SK-N-SH (cell line): ENCODE measurements at regions not wholly inside any gene's neighbourhood (a gene's known extent, or its start where the extent isn't known, plus 50 kb on each side); places are given as distances from the start of the nearest gene placed in this dataset.

Experiments
- CTCF ChIA-PET: fragments of 300-600, 350-600 bp; formaldehyde crosslinking; extraction: SDS; loops from one replicate; lab custom pipeline; 2021; lab: Yijun Ruan, JAX
- POLR2A ChIA-PET: fragments of 350-600 bp; sonication (Branson Sonifier 250); formaldehyde crosslinking; extraction: SDS; loops from one replicate; lab custom pipeline; 2020; ENCODE audit warnings: antibody characterized with exemption, inconsistent platforms; lab: Yijun Ruan, JAX
- DNase-seq: peaks from one replicate; pipeline ENCODE4 v3.0.0; 2012
- H2AFZ ChIP-seq: fragments of 200-600 bp; sonication (generic); 2 replicates; pipeline ENCODE4 v1.8.1; 2016; ENCODE audit warnings: antibody characterized with exemption, mild to moderate bottlenecking, low read depth
- H3F3A ChIP-seq: fragments of 200-600 bp; sonication (generic); replicated peaks from 2 replicates; pipeline ENCODE3; 2016; ENCODE audit warnings: antibody characterized with exemption, mild to moderate bottlenecking; ENCODE audit not compliant: insufficient read depth
- H3K27ac ChIP-seq, 2 experiments: fragments of 200-500 bp in 1 of 2; fragments of 200-600 bp in 1 of 2; sonication (Bioruptor generic) in 1 of 2; sonication (generic), shearing (Covaris generic) in 1 of 2; 2 replicates each; pipeline versions ENCODE4 v1.5.1 to v1.6.1; 2014 to 2016; ENCODE audit warnings: low read depth in 2 of 2, inconsistent platforms in 1 of 2, low read length in 1 of 2, mild to moderate bottlenecking in 1 of 2, mixed read lengths in 1 of 2
- H3K27me3 ChIP-seq: fragments of 200-600 bp; sonication (generic), shearing (Covaris generic); 2 replicates; pipeline ENCODE4 v1.6.1; 2016; ENCODE audit warnings: mixed run types; ENCODE audit not compliant: insufficient read depth
- H3K36me3 ChIP-seq, 2 experiments: fragments of 200-500 bp in 1 of 2; fragments of 200-600 bp in 1 of 2; sonication (Bioruptor generic) in 1 of 2; sonication (generic) in 1 of 2; replicated peaks in 1 of 2; 2 replicates each; pipeline versions ENCODE3 to v1.5.1; 2014 to 2016; ENCODE audit warnings: low read length in 1 of 2, mild to moderate bottlenecking in 1 of 2; ENCODE audit not compliant: insufficient read depth in 2 of 2, control insufficient read depth in 1 of 2
- H3K4me1 ChIP-seq, 2 experiments: fragments of 200-500 bp in 1 of 2; fragments of 200-600 bp in 1 of 2; sonication (Bioruptor generic) in 1 of 2; sonication (generic), shearing (Covaris generic) in 1 of 2; 2 replicates each; pipeline versions ENCODE4 v1.5.1 to v1.6.1; 2014 to 2016; ENCODE audit warnings: low read depth in 1 of 2, low read length in 1 of 2, mixed run types in 1 of 2; ENCODE audit not compliant: insufficient read depth in 2 of 2, control insufficient read depth in 1 of 2
- H3K4me2 ChIP-seq: fragments of 200-600 bp; sonication (generic), shearing (Covaris generic); 2 replicates; pipeline ENCODE4 v1.6.1; 2017; ENCODE audit warnings: mixed run types
- H3K4me3 ChIP-seq, 2 experiments: fragments of 200-500 bp in 1 of 2; fragments of 200-600 bp in 1 of 2; sonication (Bioruptor generic) in 1 of 2; sonication (generic), shearing (Covaris generic) in 1 of 2; 2 replicates each; pipeline versions ENCODE4 v1.5.1 to v1.8.1; 2014 to 2016; ENCODE audit warnings: low read depth in 2 of 2, inconsistent platforms in 1 of 2, low read length in 1 of 2, mild to moderate bottlenecking in 1 of 2, mixed read lengths in 1 of 2, moderate library complexity in 1 of 2
- H3K79me2 ChIP-seq: fragments of 200-600 bp; sonication (generic); 2 replicates; pipeline ENCODE4 v1.8.1; 2017; ENCODE audit warnings: mild to moderate bottlenecking; ENCODE audit not compliant: insufficient read depth
- H3K9ac ChIP-seq: fragments of 200-600 bp; sonication (generic); 2 replicates; pipeline ENCODE4 v1.6.1; 2017; ENCODE audit warnings: mixed run types
- H3K9me2 ChIP-seq: fragments of 200-600 bp; sonication (generic); 2 replicates; pipeline ENCODE4 v1.6.1; 2017; ENCODE audit warnings: mixed run types
- H3K9me3 ChIP-seq: fragments of 200-600 bp; sonication (generic); 2 replicates; pipeline ENCODE4 v1.6.1; 2017; ENCODE audit warnings: mixed run types, mild to moderate bottlenecking, moderate library complexity
- H4K20me1 ChIP-seq: fragments of 200-600 bp; sonication (generic); 2 replicates; pipeline ENCODE4 v1.6.1; 2017; ENCODE audit warnings: mild to moderate bottlenecking, mixed run types; ENCODE audit not compliant: insufficient read depth
- EP300 ChIP-seq, 2 experiments: IDR thresholded peaks; 2 replicates each; pipeline versions ENCODE4 v1.4.0 to v1.6.1; 2012; ENCODE audit warnings: borderline replicate concordance in 1 of 2, low read depth in 1 of 2, low read length in 1 of 2
- EZH2phosphoT487 ChIP-seq: fragments of 200-600 bp; sonication (generic); IDR thresholded peaks from 2 replicates; pipeline ENCODE4 v1.6.1; 2017; ENCODE audit warnings: low read depth, mixed run types, mild to moderate bottlenecking, antibody characterized with exemption, moderate library complexity, borderline replicate concordance
- FOSL2 ChIP-seq: IDR thresholded peaks from 2 replicates; pipeline ENCODE4 v1.4.0; 2012; ENCODE audit warnings: low read depth, mild to moderate bottlenecking, moderate library complexity, borderline replicate concordance
- GABPA ChIP-seq: IDR thresholded peaks from 2 replicates; pipeline ENCODE4 v1.4.0; 2012; ENCODE audit warnings: low read depth, mild to moderate bottlenecking
- JUND ChIP-seq: IDR thresholded peaks from 2 replicates; pipeline ENCODE4 v1.4.0; 2012
- NFIC ChIP-seq: IDR thresholded peaks from 2 replicates; pipeline ENCODE4 v1.4.0; 2012; ENCODE audit warnings: borderline replicate concordance
- RAD21 ChIP-seq: IDR thresholded peaks from 2 replicates; pipeline ENCODE4 v1.6.1; 2012; ENCODE audit warnings: mild to moderate bottlenecking, low read length
- RCOR1 ChIP-seq: fragments of 150-350 bp; IDR thresholded peaks from 2 replicates; pipeline ENCODE4 v1.6.1; 2017; ENCODE audit warnings: antibody characterized with exemption, low read length
- RFX5 ChIP-seq: IDR thresholded peaks from 2 replicates; pipeline ENCODE4 v1.6.1; 2012; ENCODE audit warnings: mild to moderate bottlenecking, improper control_type of control experiment, low read length
- RXRA ChIP-seq: IDR thresholded peaks from 2 replicates; pipeline ENCODE4 v1.4.0; 2012; ENCODE audit warnings: low read depth, mild to moderate bottlenecking, borderline replicate concordance
- SMC3 ChIP-seq: IDR thresholded peaks from 2 replicates; pipeline ENCODE4 v1.6.1; 2012; ENCODE audit warnings: low read depth, low read length, improper control_type of control experiment
- TAF1 ChIP-seq: IDR thresholded peaks from 2 replicates; pipeline ENCODE4 v1.6.1; 2012; ENCODE audit warnings: low read depth, mild to moderate bottlenecking, low read length, moderate library complexity, borderline replicate concordance
- WGBS: methylation state at CpG from one replicate; pipeline ENCODE4 v1.1.6; 2017; ENCODE audit warnings: low lambda C conversion rate; 5-methylcytosine and 5-hydroxymethylcytosine counted together
- TF ChIP-seq, protein P1 (sequence below): IDR thresholded peaks from 2 replicates; pipeline ENCODE4 v1.4.0; 2012; ENCODE audit warnings: low read depth, borderline replicate concordance
- TF ChIP-seq, protein P2 (sequence below): fragments of 150-350 bp; IDR thresholded peaks from 2 replicates; pipeline ENCODE4 v1.6.1; 2016; ENCODE audit warnings: mild to moderate bottlenecking, low read depth, low read length
- TF ChIP-seq, protein P3 (sequence below): fragments of 150-350 bp; IDR thresholded peaks from 2 replicates; pipeline ENCODE4 v1.6.1; 2017; ENCODE audit warnings: antibody characterized with exemption, low read length, low read depth, borderline replicate concordance
- TF ChIP-seq, protein P4 (sequence below): IDR thresholded peaks from 2 replicates; pipeline ENCODE4 v1.4.0; 2012; ENCODE audit warnings: low read depth
- TF ChIP-seq, protein P5 (sequence below): IDR thresholded peaks from 2 replicates; pipeline ENCODE4 v1.4.0; 2012; ENCODE audit warnings: low read depth, borderline replicate concordance

DNA sequence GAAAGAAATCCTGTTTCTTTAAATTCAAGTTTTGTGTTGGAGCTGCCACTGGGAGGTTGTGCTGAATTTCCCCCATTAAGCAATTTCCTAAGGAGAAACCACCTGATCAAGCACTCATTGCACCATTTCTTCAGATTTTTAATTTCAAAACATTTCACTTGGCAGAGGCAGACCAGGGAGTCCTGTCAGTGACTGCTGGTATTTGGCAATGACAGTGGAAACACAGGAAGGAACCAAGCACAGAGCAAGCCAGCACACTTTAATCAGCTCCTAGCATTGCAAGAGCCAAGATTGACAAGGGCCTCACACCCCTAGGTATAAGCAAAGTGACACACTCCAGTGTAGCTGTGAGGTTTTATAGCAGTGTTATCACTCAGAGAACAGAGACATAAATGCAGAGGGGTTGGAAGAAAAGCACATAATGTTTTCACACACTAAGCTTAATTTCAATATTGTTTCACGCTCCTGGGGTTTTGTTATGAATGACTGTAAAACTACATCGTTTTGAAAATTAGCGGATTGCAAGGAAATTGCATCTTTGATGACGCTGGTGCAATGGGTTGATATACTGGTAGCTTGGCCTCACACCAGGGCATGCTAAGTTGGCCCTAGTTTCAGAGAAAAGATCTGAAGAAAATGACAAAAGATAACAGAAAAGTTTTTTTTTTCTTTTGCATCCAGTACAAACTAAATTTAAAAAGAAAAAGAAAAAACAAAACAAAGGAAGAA lies 768.4 kb downstream of the TFAP2A start (continued):
- TF ChIP-seq, protein P1, sequence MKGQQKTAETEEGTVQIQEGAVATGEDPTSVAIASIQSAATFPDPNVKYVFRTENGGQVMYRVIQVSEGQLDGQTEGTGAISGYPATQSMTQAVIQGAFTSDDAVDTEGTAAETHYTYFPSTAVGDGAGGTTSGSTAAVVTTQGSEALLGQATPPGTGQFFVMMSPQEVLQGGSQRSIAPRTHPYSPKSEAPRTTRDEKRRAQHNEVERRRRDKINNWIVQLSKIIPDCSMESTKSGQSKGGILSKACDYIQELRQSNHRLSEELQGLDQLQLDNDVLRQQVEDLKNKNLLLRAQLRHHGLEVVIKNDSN: no peak
- no peak for TF ChIP-seq RXRA
- no peak for TF ChIP-seq EZH2phosphoT487
- no peak for TF ChIP-seq EP300 (IDR thresholded peaks at IDR 0.05; ENCODE audit: borderline replicate concordance in 1 of 2, low read depth in 1 of 2, low read length in 1 of 2)
- TF ChIP-seq FOSL2: no peak
- TF ChIP-seq SMC3: no peak
- TF ChIP-seq NFIC: no peak
- TF ChIP-seq RCOR1: no peak

DNA sequence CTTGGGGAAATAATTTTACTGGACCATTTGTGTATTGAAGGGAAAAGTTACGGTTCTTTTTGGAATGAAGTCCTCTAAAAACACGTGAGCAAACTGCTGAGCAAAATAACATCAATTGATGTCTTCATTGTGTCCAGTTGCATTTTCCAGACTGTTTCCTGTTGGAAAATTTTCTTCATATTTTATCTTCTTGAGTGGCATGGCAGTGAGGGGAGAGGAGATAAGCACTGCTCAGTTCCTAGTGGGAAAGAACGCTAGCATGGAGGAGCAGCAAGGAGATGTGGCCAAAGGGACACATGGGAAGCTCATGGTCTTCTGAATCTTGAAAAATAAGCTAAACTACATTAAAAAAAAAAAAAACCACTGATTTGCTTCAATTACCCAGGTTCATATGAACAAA lies 776.0 kb downstream of the TFAP2A start:
- no peaks in the 10 kb centered on the region for H3K79me2 ChIP-seq
- DNase-seq: no peak
- TF ChIP-seq JUND: no peak
- no peak for TF ChIP-seq GABPA
- TF ChIP-seq SMC3: no peak
- no peak for TF ChIP-seq RAD21
- TF ChIP-seq, protein P2, sequence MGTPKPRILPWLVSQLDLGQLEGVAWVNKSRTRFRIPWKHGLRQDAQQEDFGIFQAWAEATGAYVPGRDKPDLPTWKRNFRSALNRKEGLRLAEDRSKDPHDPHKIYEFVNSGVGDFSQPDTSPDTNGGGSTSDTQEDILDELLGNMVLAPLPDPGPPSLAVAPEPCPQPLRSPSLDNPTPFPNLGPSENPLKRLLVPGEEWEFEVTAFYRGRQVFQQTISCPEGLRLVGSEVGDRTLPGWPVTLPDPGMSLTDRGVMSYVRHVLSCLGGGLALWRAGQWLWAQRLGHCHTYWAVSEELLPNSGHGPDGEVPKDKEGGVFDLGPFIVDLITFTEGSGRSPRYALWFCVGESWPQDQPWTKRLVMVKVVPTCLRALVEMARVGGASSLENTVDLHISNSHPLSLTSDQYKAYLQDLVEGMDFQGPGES: no peak
- TF ChIP-seq RFX5: no peak
- TF ChIP-seq, protein P1: no peak
- TF ChIP-seq RXRA: no peak
- no peak for TF ChIP-seq TAF1
- TF ChIP-seq, protein P3, sequence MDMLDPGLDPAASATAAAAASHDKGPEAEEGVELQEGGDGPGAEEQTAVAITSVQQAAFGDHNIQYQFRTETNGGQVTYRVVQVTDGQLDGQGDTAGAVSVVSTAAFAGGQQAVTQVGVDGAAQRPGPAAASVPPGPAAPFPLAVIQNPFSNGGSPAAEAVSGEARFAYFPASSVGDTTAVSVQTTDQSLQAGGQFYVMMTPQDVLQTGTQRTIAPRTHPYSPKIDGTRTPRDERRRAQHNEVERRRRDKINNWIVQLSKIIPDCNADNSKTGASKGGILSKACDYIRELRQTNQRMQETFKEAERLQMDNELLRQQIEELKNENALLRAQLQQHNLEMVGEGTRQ: no peak
- TF ChIP-seq, protein P4, sequence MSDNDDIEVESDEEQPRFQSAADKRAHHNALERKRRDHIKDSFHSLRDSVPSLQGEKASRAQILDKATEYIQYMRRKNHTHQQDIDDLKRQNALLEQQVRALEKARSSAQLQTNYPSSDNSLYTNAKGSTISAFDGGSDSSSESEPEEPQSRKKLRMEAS: no peak
- TF ChIP-seq, protein P5, sequence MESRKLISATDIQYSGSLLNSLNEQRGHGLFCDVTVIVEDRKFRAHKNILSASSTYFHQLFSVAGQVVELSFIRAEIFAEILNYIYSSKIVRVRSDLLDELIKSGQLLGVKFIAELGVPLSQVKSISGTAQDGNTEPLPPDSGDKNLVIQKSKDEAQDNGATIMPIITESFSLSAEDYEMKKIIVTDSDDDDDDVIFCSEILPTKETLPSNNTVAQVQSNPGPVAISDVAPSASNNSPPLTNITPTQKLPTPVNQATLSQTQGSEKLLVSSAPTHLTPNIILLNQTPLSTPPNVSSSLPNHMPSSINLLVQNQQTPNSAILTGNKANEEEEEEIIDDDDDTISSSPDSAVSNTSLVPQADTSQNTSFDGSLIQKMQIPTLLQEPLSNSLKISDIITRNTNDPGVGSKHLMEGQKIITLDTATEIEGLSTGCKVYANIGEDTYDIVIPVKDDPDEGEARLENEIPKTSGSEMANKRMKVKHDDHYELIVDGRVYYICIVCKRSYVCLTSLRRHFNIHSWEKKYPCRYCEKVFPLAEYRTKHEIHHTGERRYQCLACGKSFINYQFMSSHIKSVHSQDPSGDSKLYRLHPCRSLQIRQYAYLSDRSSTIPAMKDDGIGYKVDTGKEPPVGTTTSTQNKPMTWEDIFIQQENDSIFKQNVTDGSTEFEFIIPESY: no peak
- TF ChIP-seq EZH2phosphoT487: no peak

More for the DNA sequence above, 776.0 kb downstream of the TFAP2A start:
- Histone ChIP-seq H3K9me3 (no peaks in the 10 kb centered on the region), H3F3A (no peaks in the 10 kb centered on the region), H3K4me2 (no peak overlapping the region), H3K9me2 (no peaks in the 10 kb centered on the region), H3K27ac (no peak overlapping the region), H3K4me1 (no peaks in the 10 kb centered on the region; a peak in 1 of 4 replicates), H3K4me3 (no peak overlapping the region), H3K36me3 (no peaks in the 10 kb centered on the region), H3K9ac (no peak overlapping the region), H4K20me1 (no peaks in the 10 kb centered on the region), H2AFZ (no peak overlapping the region), H3K27me3 (no peaks in the 10 kb centered on the region)
- ChIA-PET CTCF (no interaction called here), POLR2A (no interaction called here)
- WGBS: 11% methylated on average over 3 of the region's 3 CpGs
